ENCODE measurements at regions not wholly inside any gene's neighbourhood (a gene's known extent, or its start where the extent isn't known, plus 50 kb on each side); places are given as distances from the start of the nearest gene placed in this dataset.

DNA sequence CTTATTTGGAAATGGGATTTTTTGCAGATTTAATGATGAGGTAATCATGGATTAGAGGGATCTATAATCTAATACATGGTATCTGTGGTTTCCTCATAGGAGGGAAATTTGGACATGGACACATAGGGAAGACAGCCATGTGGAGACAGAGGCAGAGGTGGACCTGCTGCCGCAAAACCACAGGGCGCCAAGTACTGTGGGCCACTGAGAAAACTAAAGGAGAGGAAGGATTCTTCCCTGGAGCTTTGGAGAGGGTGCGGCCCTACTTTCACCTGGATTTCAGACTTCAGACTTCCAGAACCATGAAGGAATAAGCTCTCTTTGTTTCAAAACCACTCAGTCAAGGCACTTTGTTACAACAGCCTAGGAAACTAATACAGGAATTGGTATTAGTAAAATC, 149.4 kb upstream of the AKR1E2 start:
- H3K79me2 ChIP-seq (ENCODE audit: control insufficient read depth, insufficient read depth, low read length) = no peaks in the 10 kb centered on the region
- CTCF ChIA-PET = no interaction called here
- H3K9ac ChIP-seq (ENCODE audit: low read length) = no peak overlapping the region

GRCh38 chr10:4675808-4676207, 150.2 kb upstream of the AKR1E2 start:
- POLR2A ChIA-PET = no interaction called here
- Histone ChIP-seq H2AFZ (ENCODE audit: insufficient read depth, low read depth, low read length, poor library complexity, severe bottlenecking) (no peak overlapping the region), H3K4me3 (ENCODE audit: control extremely low read depth in 1 of 5, extremely low read depth in 1 of 5, insufficient read depth in 1 of 5, low read depth in 2 of 5, low read length in 4 of 5) (no peak overlapping the region), H3K4me1 (ENCODE audit: control insufficient read depth in 2 of 2, insufficient read depth in 2 of 2, low read length in 2 of 2) (no peaks in the 10 kb centered on the region), H3K79me2 (ENCODE audit: control insufficient read depth, insufficient read depth, low read length) (no peaks in the 10 kb centered on the region), H3K9ac (ENCODE audit: low read length) (no peak overlapping the region), H3K9me3 (ENCODE audit: control extremely low read depth in 1 of 3, control insufficient read depth in 2 of 3, insufficient read depth in 1 of 3, low read length in 2 of 3) (no peaks in the 10 kb centered on the region), H3K36me3 (replicated peaks in 1 of 2; ENCODE audit: control extremely low read depth in 1 of 2, control insufficient read depth in 1 of 2, extremely low read depth in 1 of 2, insufficient read depth in 2 of 2, low read length in 1 of 2) (no peaks in the 10 kb centered on the region), H3K27me3 (replicated peaks in 1 of 4; ENCODE audit: control extremely low read depth in 1 of 4, control insufficient read depth in 3 of 4, insufficient read depth in 4 of 4, low read length in 3 of 4) (peaks cover 0 to 2% (median 0%) of the 10 kb centered on the region in 4 experiments), H4K20me1 (ENCODE audit: control insufficient read depth, insufficient read depth, low read length, poor library complexity, severe bottlenecking) (no peaks in the 10 kb centered on the region), H3K4me2 (replicated peaks; ENCODE audit: low read depth, low read length, poor library complexity, severe bottlenecking) (no peak overlapping the region), H3K27ac (ENCODE audit: low read length in 2 of 2) (no peak overlapping the region)
- Mint-ChIP-seq H3K4me1 (no peaks in the 10 kb centered on the region), H3K27ac (no peak overlapping the region), H3K4me3 (no peak overlapping the region), H3K9me3 (ENCODE audit: insufficient read depth) (no peaks in the 10 kb centered on the region), H3K27me3 (peaks cover 25% of the 10 kb centered on the region)
- intact Hi-C loops (cut with micrococcal nuclease) = no loop called here
- ATAC-seq (ENCODE audit: low read depth) (no peak), DNase-seq (no peak)
- TF ChIP-seq, protein P1, sequence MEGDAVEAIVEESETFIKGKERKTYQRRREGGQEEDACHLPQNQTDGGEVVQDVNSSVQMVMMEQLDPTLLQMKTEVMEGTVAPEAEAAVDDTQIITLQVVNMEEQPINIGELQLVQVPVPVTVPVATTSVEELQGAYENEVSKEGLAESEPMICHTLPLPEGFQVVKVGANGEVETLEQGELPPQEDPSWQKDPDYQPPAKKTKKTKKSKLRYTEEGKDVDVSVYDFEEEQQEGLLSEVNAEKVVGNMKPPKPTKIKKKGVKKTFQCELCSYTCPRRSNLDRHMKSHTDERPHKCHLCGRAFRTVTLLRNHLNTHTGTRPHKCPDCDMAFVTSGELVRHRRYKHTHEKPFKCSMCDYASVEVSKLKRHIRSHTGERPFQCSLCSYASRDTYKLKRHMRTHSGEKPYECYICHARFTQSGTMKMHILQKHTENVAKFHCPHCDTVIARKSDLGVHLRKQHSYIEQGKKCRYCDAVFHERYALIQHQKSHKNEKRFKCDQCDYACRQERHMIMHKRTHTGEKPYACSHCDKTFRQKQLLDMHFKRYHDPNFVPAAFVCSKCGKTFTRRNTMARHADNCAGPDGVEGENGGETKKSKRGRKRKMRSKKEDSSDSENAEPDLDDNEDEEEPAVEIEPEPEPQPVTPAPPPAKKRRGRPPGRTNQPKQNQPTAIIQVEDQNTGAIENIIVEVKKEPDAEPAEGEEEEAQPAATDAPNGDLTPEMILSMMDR (IDR thresholded peaks at IDR 0.05) = no peak
- no peak for TF ChIP-seq EZH2 (IDR thresholded peaks at IDR 0.05; ENCODE audit: borderline replicate concordance, insufficient read depth, low read depth, low read length, poor library complexity, severe bottlenecking)
- CTCF ChIA-PET = no interaction called here

More for the DNA sequence above, 149.4 kb upstream of the AKR1E2 start:
- Histone ChIP-seq H4K20me1 (ENCODE audit: control insufficient read depth, insufficient read depth, low read length, poor library complexity, severe bottlenecking) (no peaks in the 10 kb centered on the region), H3K4me1 (ENCODE audit: control insufficient read depth in 2 of 2, insufficient read depth in 2 of 2, low read length in 2 of 2) (no peaks in the 10 kb centered on the region), H3K4me2 (replicated peaks; ENCODE audit: low read depth, low read length, poor library complexity, severe bottlenecking) (no peak overlapping the region), H3K27me3 (replicated peaks in 1 of 4; ENCODE audit: control extremely low read depth in 1 of 4, control insufficient read depth in 3 of 4, insufficient read depth in 4 of 4, low read length in 3 of 4) (peaks cover 0 to 2% (median 0%) of the 10 kb centered on the region in 4 experiments), H3K4me3 (ENCODE audit: control extremely low read depth in 1 of 5, extremely low read depth in 1 of 5, insufficient read depth in 1 of 5, low read depth in 2 of 5, low read length in 4 of 5) (no peak overlapping the region), H2AFZ (ENCODE audit: insufficient read depth, low read depth, low read length, poor library complexity, severe bottlenecking) (no peak overlapping the region), H3K27ac (ENCODE audit: low read length in 2 of 2) (no peak overlapping the region), H3K36me3 (replicated peaks in 1 of 2; ENCODE audit: control extremely low read depth in 1 of 2, control insufficient read depth in 1 of 2, extremely low read depth in 1 of 2, insufficient read depth in 2 of 2, low read length in 1 of 2) (no peaks in the 10 kb centered on the region), H3K9me3 (ENCODE audit: control extremely low read depth in 1 of 3, control insufficient read depth in 2 of 3, insufficient read depth in 1 of 3, low read length in 2 of 3) (no peaks in the 10 kb centered on the region)
- H3K4me3 Mint-ChIP-seq = no peak overlapping the region
- no peaks in the 10 kb centered on the region for H3K4me1 Mint-ChIP-seq
- H3K27ac Mint-ChIP-seq = no peak overlapping the region
- H3K9me3 Mint-ChIP-seq (ENCODE audit: insufficient read depth) = no peaks in the 10 kb centered on the region
- no peak for DNase-seq
- peaks cover 25% of the 10 kb centered on the region for H3K27me3 Mint-ChIP-seq
- no peak for ATAC-seq (ENCODE audit: low read depth)
- POLR2A ChIA-PET = no interaction called here
- TF ChIP-seq EZH2 (IDR thresholded peaks at IDR 0.05; ENCODE audit: borderline replicate concordance, insufficient read depth, low read depth, low read length, poor library complexity, severe bottlenecking) = no peak
- TF ChIP-seq, protein P1 (IDR thresholded peaks at IDR 0.05) = no peak
- intact Hi-C loops (cut with micrococcal nuclease) = no loop called here
- 93% methylated on average over 2 of the region's 3 CpGs for WGBS (ENCODE audit: insufficient coverage)

Measured in B cell (primary cell).